Stimulated activated CD8-positive, alpha-beta memory T cell treated with anti-CD3 and anti-CD28 coated beads, Interleukin-15, amount 100 ng/mL, for 48 hours (primary cell): ENCODE measurements at regions not wholly inside any gene's neighbourhood (a gene's known extent, or its start where the extent isn't known, plus 50 kb on each side); places are given as distances from the start of the nearest gene placed in this dataset.

ENCODE experiments used
- DNase-seq, 2 donors: peaks; one replicate each; pipeline ENCODE4 v3.0.0-alpha.2; 2020; ENCODE audit warnings: low read depth in 2 of 2

GRCh38 chr1:209012443-209013196, 570.9 kb upstream of the CAMK1G start:
- no peak for DNase-seq

GRCh38 chr1:209015092-209015491, 568.4 kb upstream of the CAMK1G start:
- DNase-seq, result no peak

GRCh38 chr1:209021622-209022021, 561.9 kb upstream of the CAMK1G start:
- DNase-seq, result no peak

GRCh38 chr1:209023790-209024189, 559.7 kb upstream of the CAMK1G start:
- DNase-seq, result no peak

- DNase-seq, result no peak
These were observed 553.8 kb upstream of the CAMK1G start for GRCh38 chr1:209029737-209030136.

- DNase-seq, result no peak
These were observed 552.9 kb upstream of the CAMK1G start for GRCh38 chr1:209030454-209031167.

GRCh38 chr1:209037064-209037463, 546.5 kb upstream of the CAMK1G start:
- DNase-seq, result no peak

- DNase-seq, result no peak
These were observed 545.2 kb upstream of the CAMK1G start for GRCh38 chr1:209038316-209038715.

- DNase-seq, result no peak
These were observed 544.8 kb upstream of the CAMK1G start for GRCh38 chr1:209038735-209039134.

GRCh38 chr1:209040351-209040750, 543.2 kb upstream of the CAMK1G start:
- no peak for DNase-seq

GRCh38 chr1:209041927-209042326, 541.6 kb upstream of the CAMK1G start:
- DNase-seq, result no peak

GRCh38 chr1:209042413-209042812, 541.1 kb upstream of the CAMK1G start:
- no peak for DNase-seq

GRCh38 chr1:209045331-209046057, 538.0 kb upstream of the CAMK1G start:
- DNase-seq, result no peak

- DNase-seq, result no peak
These were observed 537.5 kb upstream of the CAMK1G start for GRCh38 chr1:209046058-209046417.

- no peak for DNase-seq
These were observed 536.6 kb upstream of the CAMK1G start for GRCh38 chr1:209046935-209047334.

GRCh38 chr1:209048941-209049669, 534.4 kb upstream of the CAMK1G start:
- DNase-seq, result no peak

- no peak for DNase-seq
These were observed 531.9 kb upstream of the CAMK1G start for GRCh38 chr1:209051570-209051969.

GRCh38 chr1:209053587-209053986, 529.9 kb upstream of the CAMK1G start:
- no peak for DNase-seq

GRCh38 chr1:209057083-209057482, 526.4 kb upstream of the CAMK1G start:
- no peak for DNase-seq

GRCh38 chr1:209057901-209058300, 525.6 kb upstream of the CAMK1G start:
- DNase-seq, result no peak

- no peak for DNase-seq
These were observed 524.1 kb upstream of the CAMK1G start for GRCh38 chr1:209059376-209059775.

GRCh38 chr1:209059981-209060380, 523.5 kb upstream of the CAMK1G start:
- DNase-seq, result no peak
